ENCODE measurements at regions not wholly inside any gene's neighbourhood (a gene's known extent, or its start where the extent isn't known, plus 50 kb on each side); places are given as distances from the start of the nearest gene placed in this dataset.
"Not testable (repeated sequence)": the region's sequence is repeated elsewhere in the genome, so short reads cannot be mapped to it uniquely, and the experiment has no call there.

DNA sequence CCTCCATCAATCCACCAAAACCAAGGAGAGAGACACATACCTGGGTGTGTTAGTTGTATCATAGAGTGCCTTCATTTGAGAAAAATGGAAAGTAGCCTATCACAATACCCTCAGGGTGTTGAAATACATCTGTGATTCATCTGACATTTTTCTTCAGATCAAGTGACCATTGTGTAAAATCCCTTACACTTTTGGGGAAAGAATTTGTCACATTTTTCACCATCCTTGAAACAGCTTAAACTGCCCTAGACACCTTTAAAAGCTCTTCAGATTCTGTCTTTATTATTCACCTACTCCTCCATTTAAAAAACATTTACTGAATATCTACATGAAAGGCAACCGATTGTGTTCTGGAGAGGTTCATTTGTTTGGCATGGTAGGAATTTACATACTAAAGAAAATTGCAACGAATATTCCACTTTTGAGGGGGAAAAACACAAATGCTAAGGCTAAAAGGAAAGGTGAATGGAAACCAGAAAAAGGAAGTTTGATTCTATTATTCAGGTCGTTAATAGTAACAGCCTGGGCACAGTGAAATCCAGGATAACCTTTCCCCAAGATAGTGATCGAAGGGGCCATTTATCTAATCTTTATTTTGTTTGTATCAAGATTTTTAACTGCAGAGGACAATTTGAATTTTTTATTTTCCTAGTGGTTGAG, 70.4 kb upstream of the SAMSN1 start:
- DNase-seq, result no peak
- ATAC-seq (ENCODE audit: low FRiP score in 2 of 2), result no peak
- WGBS, 2 donors, result 40 to 42% methylated on average over 4 of the region's 4 CpGs
- Histone ChIP-seq H3K4me3 (no peak overlapping the region), H3K4me1 (no peaks in the 10 kb centered on the region), H3K9me3 (no peaks in the 10 kb centered on the region), H3K36me3 (no peaks in the 10 kb centered on the region), H3K27me3 (no peaks in the 10 kb centered on the region), H3K27ac (no peak overlapping the region)
- TF ChIP-seq CTCF (IDR thresholded peaks at IDR 0.05) (no peak), POLR2AphosphoS5 (IDR thresholded peaks at IDR 0.05) (no peak), EP300 (IDR thresholded peaks at IDR 0.05) (no peak), POLR2A (IDR thresholded peaks at IDR 0.05) (no peak)

DNA sequence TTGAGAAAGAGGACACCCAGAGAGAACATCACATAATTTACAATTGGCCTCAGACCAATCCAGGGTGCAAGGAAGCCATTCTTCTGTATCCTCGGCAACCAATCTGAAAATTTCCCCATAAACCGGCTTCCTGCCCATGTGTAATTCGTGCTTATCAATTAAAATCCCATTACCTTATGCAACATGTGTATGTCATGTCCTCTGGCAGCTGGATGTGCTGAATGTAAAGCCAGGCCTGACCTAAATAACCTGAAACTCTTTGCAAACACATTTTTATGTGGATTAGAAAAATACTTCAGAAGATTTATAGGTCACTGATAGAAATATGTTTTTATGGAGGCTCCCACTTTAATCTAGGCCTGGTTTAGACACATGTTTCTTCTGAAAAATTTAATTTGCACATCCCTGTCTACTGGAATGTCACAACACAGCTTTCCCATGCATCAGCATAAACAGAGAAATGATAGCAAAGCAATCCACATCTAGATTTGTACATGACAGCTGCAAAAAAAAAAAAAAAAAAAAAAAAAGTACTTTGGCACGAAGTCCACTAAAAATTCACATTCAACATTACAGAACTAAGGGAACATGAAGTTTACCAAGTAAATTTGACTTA, 69.4 kb upstream of the SAMSN1 start:
- TF ChIP-seq EP300 (IDR thresholded peaks at IDR 0.05) (no peak), POLR2AphosphoS5 (IDR thresholded peaks at IDR 0.05) (no peak), CTCF (IDR thresholded peaks at IDR 0.05) (no peak), POLR2A (IDR thresholded peaks at IDR 0.05) (no peak)
- no peak for ATAC-seq (ENCODE audit: low FRiP score in 2 of 2)
- 73 to 79% methylated on average over 4 of the region's 4 CpGs for WGBS, 2 donors

GRCh38 chr21:14614287-14614686, 68.2 kb upstream of the SAMSN1 start:
- TF ChIP-seq EP300 (IDR thresholded peaks at IDR 0.05), result no peak
- no peak for TF ChIP-seq POLR2A (IDR thresholded peaks at IDR 0.05)
- TF ChIP-seq CTCF (IDR thresholded peaks at IDR 0.05), result no peak
- no peak for TF ChIP-seq POLR2AphosphoS5 (IDR thresholded peaks at IDR 0.05)
- Histone ChIP-seq H3K27ac (no peak overlapping the region), H3K27me3 (no peaks in the 10 kb centered on the region), H3K9me3 (no peaks in the 10 kb centered on the region), H3K4me1 (no peaks in the 10 kb centered on the region), H3K4me3 (no peak overlapping the region), H3K36me3 (no peaks in the 10 kb centered on the region)
- DNase-seq, result no peak
- WGBS, 2 donors, result 82 to 85% methylated on average over 3 of the region's 3 CpGs
- no peak for ATAC-seq (ENCODE audit: low FRiP score in 2 of 2)

More for the DNA sequence above, 69.4 kb upstream of the SAMSN1 start:
- Histone ChIP-seq H3K27ac (no peak overlapping the region), H3K4me1 (no peaks in the 10 kb centered on the region), H3K9me3 (no peaks in the 10 kb centered on the region), H3K36me3 (no peaks in the 10 kb centered on the region), H3K4me3 (no peak overlapping the region), H3K27me3 (no peaks in the 10 kb centered on the region)
- DNase-seq, result no peak

- Histone ChIP-seq H3K4me3 (no peak overlapping the region), H3K9me3 (no peaks in the 10 kb centered on the region), H3K27ac (no peak overlapping the region), H3K27me3 (no peaks in the 10 kb centered on the region), H3K36me3 (no peaks in the 10 kb centered on the region), H3K4me1 (no peaks in the 10 kb centered on the region)
- TF ChIP-seq POLR2A (IDR thresholded peaks at IDR 0.05) (no peak), POLR2AphosphoS5 (IDR thresholded peaks at IDR 0.05) (no peak), CTCF (IDR thresholded peaks at IDR 0.05) (no peak), EP300 (IDR thresholded peaks at IDR 0.05) (no peak)
- DNase-seq (no peak), ATAC-seq (ENCODE audit: low FRiP score in 2 of 2) (no peak)
- 49 to 61% methylated on average over 1 of the region's 1 CpG for WGBS, 2 donors
Observed at GRCh38 chr21:14613486-14614224, 67.5 kb upstream of the SAMSN1 start.

- ATAC-seq (ENCODE audit: low FRiP score in 2 of 2); H3K36me3 ChIP-seq; H3K4me1 ChIP-seq; H3K9me3 ChIP-seq; H3K4me3 ChIP-seq; DNase-seq; H3K27me3 ChIP-seq; H3K27ac ChIP-seq: not testable (repeated sequence)
- WGBS, 2 donors, result 85 to 91% methylated on average over 6 of the region's 6 CpGs
Observed at GRCh38 chr21:14610119-14610518, 64.0 kb upstream of the SAMSN1 start.
